Right lobe of liver (tissue), 4 donors: ENCODE measurements at regions not wholly inside any gene's neighbourhood (a gene's known extent, or its start where the extent isn't known, plus 50 kb on each side); places are given as distances from the start of the nearest gene placed in this dataset.

ENCODE experiments used
- POLR2A ChIP-seq: fragments of 450-650 bp; IDR thresholded peaks from one replicate; pipeline ENCODE4 v1.6.1; 2017; ENCODE audit warnings: antibody characterized with exemption, mild to moderate bottlenecking
- TF ChIP-seq, protein P1 (sequence below), 4 donors: fragments of 200-600 bp in 3 of 4; fragments of 450-650 bp in 1 of 4; IDR thresholded peaks; one replicate each; pipeline versions ENCODE4 v1.5.1 to v1.8.0; 2016 to 2022; ENCODE audit warnings: antibody characterized with exemption in 4 of 4, mild to moderate bottlenecking in 2 of 4
- donor health status: DM: no; HTN: no; CAD: no.
- donor health status: DM: no; HTN: no; CAD: no.
- donor health status: DM: no; HTN: yes; CAD: no.

DNA sequence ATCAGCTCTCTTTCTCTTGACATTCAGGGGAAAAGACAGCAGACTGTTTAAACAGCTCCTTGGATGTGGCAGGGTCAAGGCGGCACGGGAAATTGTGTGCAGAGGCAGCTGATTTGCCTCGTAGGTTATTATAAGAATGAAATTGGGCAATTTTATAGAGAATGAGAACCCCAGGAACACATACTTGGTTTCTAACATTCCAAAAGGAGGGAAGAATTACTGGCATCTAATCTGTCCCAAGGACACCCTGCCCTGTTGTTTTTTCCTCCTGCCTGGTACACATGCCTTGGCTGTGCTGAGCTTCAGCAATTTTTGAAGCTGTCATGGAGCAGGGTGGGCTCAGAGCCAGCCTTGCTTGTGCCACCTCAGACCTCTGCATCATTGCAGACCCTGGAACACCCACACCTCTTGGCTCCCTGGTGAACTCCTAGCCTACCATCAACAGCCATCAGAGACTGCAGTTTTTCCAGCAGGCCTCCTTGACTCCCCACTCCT is 143.6 kb downstream of the BOD1 start:
- TF ChIP-seq, protein P1, sequence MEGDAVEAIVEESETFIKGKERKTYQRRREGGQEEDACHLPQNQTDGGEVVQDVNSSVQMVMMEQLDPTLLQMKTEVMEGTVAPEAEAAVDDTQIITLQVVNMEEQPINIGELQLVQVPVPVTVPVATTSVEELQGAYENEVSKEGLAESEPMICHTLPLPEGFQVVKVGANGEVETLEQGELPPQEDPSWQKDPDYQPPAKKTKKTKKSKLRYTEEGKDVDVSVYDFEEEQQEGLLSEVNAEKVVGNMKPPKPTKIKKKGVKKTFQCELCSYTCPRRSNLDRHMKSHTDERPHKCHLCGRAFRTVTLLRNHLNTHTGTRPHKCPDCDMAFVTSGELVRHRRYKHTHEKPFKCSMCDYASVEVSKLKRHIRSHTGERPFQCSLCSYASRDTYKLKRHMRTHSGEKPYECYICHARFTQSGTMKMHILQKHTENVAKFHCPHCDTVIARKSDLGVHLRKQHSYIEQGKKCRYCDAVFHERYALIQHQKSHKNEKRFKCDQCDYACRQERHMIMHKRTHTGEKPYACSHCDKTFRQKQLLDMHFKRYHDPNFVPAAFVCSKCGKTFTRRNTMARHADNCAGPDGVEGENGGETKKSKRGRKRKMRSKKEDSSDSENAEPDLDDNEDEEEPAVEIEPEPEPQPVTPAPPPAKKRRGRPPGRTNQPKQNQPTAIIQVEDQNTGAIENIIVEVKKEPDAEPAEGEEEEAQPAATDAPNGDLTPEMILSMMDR (IDR thresholded peaks at IDR 0.05): no peak
- no peak for TF ChIP-seq POLR2A
